ENCODE measurements at regions not wholly inside any gene's neighbourhood (a gene's known extent, or its start where the extent isn't known, plus 50 kb on each side); places are given as distances from the start of the nearest gene placed in this dataset.

- H3K9me3 Mint-ChIP-seq = peaks cover 4% of the 10 kb centered on the region; the same call in 1 of the 2 replicates
- H3K27me3 Mint-ChIP-seq (ENCODE audit: low read depth) = no peaks in the 10 kb centered on the region
- ATAC-seq (no peak), DNase-seq (ENCODE audit: low spot score) (no peak)
- TF ChIP-seq ZNF416 (CRISPR knock-in tag; IDR thresholded peaks at IDR 0.05) (no peak), ZMAT4 (CRISPR knock-in tag; IDR thresholded peaks at IDR 0.05) (no peak), ZNF423 (CRISPR knock-in tag; IDR thresholded peaks at IDR 0.05) (no peak), GABPB1 (CRISPR knock-in tag; IDR thresholded peaks at IDR 0.05) (no peak), OVOL2 (CRISPR knock-in tag; IDR thresholded peaks at IDR 0.05; ENCODE audit: borderline replicate concordance) (no peak), NR1H2 (CRISPR knock-in tag; IDR thresholded peaks at IDR 0.05) (no peak), TCF7 (CRISPR knock-in tag; IDR thresholded peaks at IDR 0.05; ENCODE audit: low read depth) (no peak), USF2 (CRISPR knock-in tag; IDR thresholded peaks at IDR 0.05) (no peak), ZNF532 (CRISPR knock-in tag; IDR thresholded peaks at IDR 0.05; ENCODE audit: borderline replicate concordance) (no peak), ZNF425 (CRISPR knock-in tag; conservative IDR thresholded peaks at IDR 0.05) (no peak), SOX15 (CRISPR knock-in tag; IDR thresholded peaks at IDR 0.05) (no peak), ARID4B (CRISPR knock-in tag; IDR thresholded peaks at IDR 0.05; ENCODE audit: borderline replicate concordance) (no peak), ZNF263 (CRISPR knock-in tag; IDR thresholded peaks at IDR 0.05; ENCODE audit: low read depth) (no peak), MXD4 (CRISPR knock-in tag; IDR thresholded peaks at IDR 0.05; ENCODE audit: borderline replicate concordance) (no peak), ATF2 (CRISPR knock-in tag; IDR thresholded peaks at IDR 0.05; ENCODE audit: borderline replicate concordance, low read depth) (no peak), ELF4 (CRISPR knock-in tag; IDR thresholded peaks at IDR 0.05; ENCODE audit: low read depth) (no peak), TEAD1 (CRISPR knock-in tag; IDR thresholded peaks at IDR 0.05) (no peak), E2F5 (CRISPR knock-in tag; IDR thresholded peaks at IDR 0.05) (no peak), ZNF281 (CRISPR knock-in tag; IDR thresholded peaks at IDR 0.05) (no peak)
- ChIA-PET CTCF (no interaction called here), POLR2A (no interaction called here)
- H3K4me3 Mint-ChIP-seq = no peak overlapping the region
- H3K36me3 Mint-ChIP-seq = no peaks in the 10 kb centered on the region
- H3K4me1 Mint-ChIP-seq = no peaks in the 10 kb centered on the region
- H3K27ac Mint-ChIP-seq = no peak overlapping the region
Measured at GRCh38 chr10:111709603-111710002, 474.0 kb downstream of the GPAM start.

Measured in WTC11 (cell line).